Calu3 (cell line): ENCODE measurements at regions not wholly inside any gene's neighbourhood (a gene's known extent, or its start where the extent isn't known, plus 50 kb on each side); places are given as distances from the start of the nearest gene placed in this dataset.

Experiments used
- BruUV-seq: library from RNA; stranded (reverse); fragments of 400-500 nt; replicated peaks from 2 replicates; lab custom pipeline; 2021; lab: Mats Ljungman, UMichigan
- CTCF ChIA-PET: fragments of 300-600 bp; sonication (Branson Sonifier 250); formaldehyde crosslinking; loops from one replicate; lab custom pipeline; 2022; ENCODE audit warnings: antibody characterized with exemption; lab: Charles Lee
- DNase-seq: peaks from one replicate; pipeline ENCODE4 v3.0.0; 2022
- H3K27ac Mint-ChIP-seq: one replicate; pipeline ENCODE4 v1.8.0; 2022; ENCODE audit warnings: mixed read lengths; ENCODE audit not compliant: unreplicated experiment
- H3K27me3 Mint-ChIP-seq: one replicate; pipeline ENCODE4 v1.8.0; 2022; ENCODE audit warnings: mixed read lengths; ENCODE audit not compliant: unreplicated experiment
- H3K36me3 Mint-ChIP-seq: one replicate; pipeline ENCODE4 v1.8.0; 2022; ENCODE audit warnings: mild to moderate bottlenecking, moderate library complexity, mixed read lengths; ENCODE audit not compliant: insufficient read depth, unreplicated experiment
- H3K4me1 Mint-ChIP-seq: one replicate; pipeline ENCODE4 v1.8.0; 2022; ENCODE audit warnings: mild to moderate bottlenecking, low read depth, mixed read lengths; ENCODE audit not compliant: unreplicated experiment
- H3K4me3 Mint-ChIP-seq: one replicate; pipeline ENCODE4 v1.8.0; 2022; ENCODE audit warnings: mild to moderate bottlenecking, low read depth, moderate library complexity, mixed read lengths; ENCODE audit not compliant: unreplicated experiment
- H3K9me3 Mint-ChIP-seq: one replicate; pipeline ENCODE4 v1.8.0; 2022; ENCODE audit warnings: low read depth, mixed read lengths; ENCODE audit not compliant: unreplicated experiment
- CTCF ChIP-seq: fragments of 200-600 bp; IDR thresholded peaks from one replicate; pipeline ENCODE4 v1.8.0; 2022; ENCODE audit warnings: antibody characterized with exemption; ENCODE audit not compliant: unreplicated experiment
- intact Hi-C: fragments of 100-400 bp; cut with micrococcal nuclease; formaldehyde crosslinking; loops from one replicate; pipeline ENCODE4 v1.10.0; 2022; ENCODE audit not compliant: unreplicated experiment

- no peaks in the 10 kb centered on the region for H3K27me3 Mint-ChIP-seq
- no peaks in the 10 kb centered on the region for H3K4me1 Mint-ChIP-seq
- peaks cover 5% of the 10 kb centered on the region for H3K9me3 Mint-ChIP-seq
- BruUV-seq, result no TSS peak
- H3K4me3 Mint-ChIP-seq, result no peak overlapping the region
- DNase-seq, result no peak
- no peak overlapping the region for H3K27ac Mint-ChIP-seq
- TF ChIP-seq CTCF, result no peak
- CTCF ChIA-PET, result no interaction called here
- H3K36me3 Mint-ChIP-seq, result no peaks in the 10 kb centered on the region
- intact Hi-C loops, result no loop called here
Observed at GRCh38 chr1:60222360-60223115, 149.0 kb upstream of the C1orf87 start.

GRCh38 chr1:60213253-60213652 lies 139.7 kb upstream of the C1orf87 start:
- H3K4me1 Mint-ChIP-seq, result no peaks in the 10 kb centered on the region

GRCh38 chr1:60196026-60196425 lies 122.5 kb upstream of the C1orf87 start:
- H3K27me3 Mint-ChIP-seq, result no peaks in the 10 kb centered on the region
- TF ChIP-seq CTCF, result no peak
- H3K9me3 Mint-ChIP-seq, result no peaks in the 10 kb centered on the region
- DNase-seq, result no peak
- H3K4me1 Mint-ChIP-seq, result no peaks in the 10 kb centered on the region
- intact Hi-C loops, result no loop called here
- H3K27ac Mint-ChIP-seq, result no peak overlapping the region
- H3K36me3 Mint-ChIP-seq, result no peaks in the 10 kb centered on the region
- H3K4me3 Mint-ChIP-seq, result no peak overlapping the region
- CTCF ChIA-PET, result no interaction called here
- BruUV-seq, result no TSS peak

More at GRCh38 chr1:60213253-60213652, 139.7 kb upstream of the C1orf87 start:
- intact Hi-C loops, result no loop called here
- Mint-ChIP-seq H3K27me3 (no peaks in the 10 kb centered on the region), H3K27ac (no peak overlapping the region), H3K4me3 (no peak overlapping the region), H3K9me3 (peaks cover 4% of the 10 kb centered on the region), H3K36me3 (no peaks in the 10 kb centered on the region)
- DNase-seq, result no peak
- TF ChIP-seq CTCF, result no peak
- CTCF ChIA-PET, result no interaction called here
- no TSS peak for BruUV-seq

GRCh38 chr1:60185684-60186083 lies 112.1 kb upstream of the C1orf87 start:
- Mint-ChIP-seq H3K27me3 (no peaks in the 10 kb centered on the region), H3K4me3 (no peak overlapping the region), H3K27ac (no peak overlapping the region), H3K4me1 (no peaks in the 10 kb centered on the region), H3K36me3 (no peaks in the 10 kb centered on the region), H3K9me3 (peaks cover 4% of the 10 kb centered on the region)
- no peak for DNase-seq
- BruUV-seq, result no TSS peak
- TF ChIP-seq CTCF, result no peak
- intact Hi-C loops, result no loop called here
- CTCF ChIA-PET, result no interaction called here
